ENCODE measurements at regions not wholly inside any gene's neighbourhood (a gene's known extent, or its start where the extent isn't known, plus 50 kb on each side); places are given as distances from the start of the nearest gene placed in this dataset.

DNA sequence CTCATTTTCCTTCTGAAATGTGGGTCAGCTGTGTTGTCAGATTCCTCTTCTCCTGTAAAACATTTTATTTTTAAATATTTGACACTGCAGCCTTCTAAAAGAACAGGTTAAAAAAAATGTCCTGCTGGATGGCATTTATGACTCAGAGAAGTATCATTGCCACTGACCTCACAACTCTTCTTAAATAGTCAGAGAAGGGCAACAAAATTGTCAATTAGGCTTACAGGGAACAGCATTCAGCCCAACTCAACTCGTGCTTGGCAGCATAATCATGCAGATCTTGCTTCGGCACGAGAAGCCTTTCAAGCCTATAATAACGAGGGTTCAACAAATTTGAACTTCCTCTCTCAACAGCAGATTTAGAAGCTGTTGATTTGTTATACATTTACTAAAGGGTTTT, 296.7 kb upstream of the DACH1 start:
- no peak overlapping the region for H2BK15ac ChIP-seq (ENCODE audit: low read length)
- H3K4me3 ChIP-seq (ENCODE audit: low read length in 2 of 2) = no peak overlapping the region
- no peak overlapping the region for H3K9ac ChIP-seq (ENCODE audit: low read depth, low read length, poor library complexity)
- no CpG with 5 or more reads among the region's 4 CpGs for WGBS, 2 donors (ENCODE audit: extremely low coverage in 2 of 2, insufficient read length in 2 of 2, insufficient replicate concordance in 1 of 2)
- H2BK120ac ChIP-seq (ENCODE audit: low read depth, low read length) = no peak overlapping the region
- H3K9me3 ChIP-seq (replicated peaks in 1 of 2; ENCODE audit: control insufficient read depth in 2 of 2, insufficient read depth in 1 of 2, low read depth in 1 of 2, low read length in 2 of 2) = peaks cover 0 to under 1% of the 10 kb centered on the region in 2 donors
- H3K27ac ChIP-seq (replicated peaks; ENCODE audit: low read length) = no peak overlapping the region
- no peak overlapping the region for H2BK5ac ChIP-seq (ENCODE audit: low read length)
- H2AK5ac ChIP-seq (ENCODE audit: low read depth, low read length) = no peak overlapping the region
- no peak overlapping the region for H2BK12ac ChIP-seq (ENCODE audit: low read length)
- H3K23ac ChIP-seq (ENCODE audit: low read depth, low read length, poor library complexity) = no peak overlapping the region
- no peak overlapping the region for H4K91ac ChIP-seq (ENCODE audit: low read depth, low read length, poor library complexity)
- no peaks in the 10 kb centered on the region for H3K27me3 ChIP-seq (ENCODE audit: control insufficient read depth in 3 of 3, insufficient read depth in 3 of 3, low read depth in 1 of 3, low read length in 3 of 3)
- no peak overlapping the region for H3K18ac ChIP-seq (ENCODE audit: low read length)
- H3K79me1 ChIP-seq (ENCODE audit: low read depth, low read length) = no peaks in the 10 kb centered on the region
- no peak overlapping the region for H4K8ac ChIP-seq (ENCODE audit: low read depth, low read length)
- no peak overlapping the region for H3K4ac ChIP-seq (ENCODE audit: low read length)
- no peak overlapping the region for H2AFZ ChIP-seq (ENCODE audit: low read length)
- H3K4me2 ChIP-seq (ENCODE audit: insufficient read depth, low read length, poor library complexity, severe bottlenecking) = no peak overlapping the region
- H3K14ac ChIP-seq (ENCODE audit: low read length) = no peak overlapping the region
- no peaks in the 10 kb centered on the region for H3K36me3 ChIP-seq (replicated peaks in 1 of 2; ENCODE audit: control insufficient read depth in 2 of 2, insufficient read depth in 2 of 2, low read length in 2 of 2)
- peaks cover 0 to 2% of the 10 kb centered on the region in 2 donors for H3K4me1 ChIP-seq (ENCODE audit: control insufficient read depth in 2 of 2, insufficient read depth in 1 of 2, low read depth in 1 of 2, low read length in 2 of 2)
- peak; percentile 8 for DNase-seq (ENCODE audit: low spot score)

DNA sequence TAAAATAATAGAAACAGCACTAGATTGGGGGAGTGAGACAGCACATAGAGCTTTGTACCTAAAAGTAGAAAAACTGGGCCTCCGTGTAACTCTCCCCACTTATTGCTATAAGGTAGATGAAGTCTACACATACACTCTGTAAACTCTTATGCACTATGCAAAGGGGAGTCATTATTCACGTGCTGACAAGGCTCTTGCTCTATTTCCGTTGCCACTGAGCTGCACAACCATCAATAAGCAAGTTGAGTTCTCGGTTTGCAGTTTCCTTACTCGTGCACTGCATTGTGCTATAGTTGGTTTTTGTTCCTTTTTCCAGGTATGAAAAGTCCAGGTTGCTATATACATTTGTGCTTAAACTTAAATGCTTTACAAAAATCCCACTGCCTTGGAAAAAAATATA, 294.0 kb upstream of the DACH1 start:
- WGBS, 2 donors (ENCODE audit: extremely low coverage in 2 of 2, insufficient read length in 2 of 2, insufficient replicate concordance in 1 of 2) = no CpG with 5 or more reads among the region's 5 CpGs
- no peak overlapping the region for H3K4me2 ChIP-seq (ENCODE audit: insufficient read depth, low read length, poor library complexity, severe bottlenecking)

DNA sequence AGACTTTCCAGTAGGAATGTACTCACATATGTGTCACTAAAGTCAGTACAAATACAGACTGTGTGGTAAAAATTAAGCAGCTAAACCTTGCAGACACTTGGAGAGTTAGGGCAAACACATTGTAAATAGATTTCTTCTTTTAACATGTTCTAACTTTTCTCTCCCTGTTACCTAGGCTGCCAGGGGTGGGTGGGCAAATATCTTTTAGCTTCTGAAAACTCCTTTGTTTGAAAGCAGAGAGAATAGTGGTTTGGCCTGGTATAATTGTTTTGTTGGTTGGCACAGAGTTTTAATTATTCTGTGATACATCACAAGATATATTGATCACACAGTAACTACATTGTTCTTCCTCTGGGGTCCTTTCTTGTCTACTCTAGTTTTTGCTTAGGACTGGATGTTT, 289.8 kb upstream of the DACH1 start:
- Histone ChIP-seq H3K27me3 (ENCODE audit: control insufficient read depth in 3 of 3, insufficient read depth in 3 of 3, low read depth in 1 of 3, low read length in 3 of 3) (no peaks in the 10 kb centered on the region), H3K4me3 (ENCODE audit: low read length in 2 of 2) (no peak overlapping the region), H3K4me2 (ENCODE audit: insufficient read depth, low read length, poor library complexity, severe bottlenecking) (no peak overlapping the region), H2AFZ (ENCODE audit: low read length) (peak overlapping the region; percentile 63), H4K91ac (ENCODE audit: low read depth, low read length, poor library complexity) (no peak overlapping the region), H3K79me1 (ENCODE audit: low read depth, low read length) (no peaks in the 10 kb centered on the region), H2BK12ac (ENCODE audit: low read length) (no peak overlapping the region), H3K9ac (ENCODE audit: low read depth, low read length, poor library complexity) (no peak overlapping the region), H2BK15ac (ENCODE audit: low read length) (no peak overlapping the region), H3K9me3 (replicated peaks in 1 of 2; ENCODE audit: control insufficient read depth in 2 of 2, insufficient read depth in 1 of 2, low read depth in 1 of 2, low read length in 2 of 2) (peaks cover 1 to 4% of the 10 kb centered on the region in 2 donors), H2AK5ac (ENCODE audit: low read depth, low read length) (no peak overlapping the region), H3K4me1 (ENCODE audit: control insufficient read depth in 2 of 2, insufficient read depth in 1 of 2, low read depth in 1 of 2, low read length in 2 of 2) (peaks cover 0 to 4% of the 10 kb centered on the region in 2 donors), H3K23ac (ENCODE audit: low read depth, low read length, poor library complexity) (no peak overlapping the region), H3K4ac (ENCODE audit: low read length) (no peak overlapping the region), H3K27ac (replicated peaks; ENCODE audit: low read length) (no peak overlapping the region), H3K36me3 (replicated peaks in 1 of 2; ENCODE audit: control insufficient read depth in 2 of 2, insufficient read depth in 2 of 2, low read length in 2 of 2) (no peaks in the 10 kb centered on the region), H3K18ac (ENCODE audit: low read length) (no peak overlapping the region), H3K14ac (ENCODE audit: low read length) (no peak overlapping the region), H4K8ac (ENCODE audit: low read depth, low read length) (no peak overlapping the region), H2BK5ac (ENCODE audit: low read length) (no peak overlapping the region), H2BK120ac (ENCODE audit: low read depth, low read length) (no peak overlapping the region)
- no peak for DNase-seq (ENCODE audit: low spot score)

More for the DNA sequence above, 294.0 kb upstream of the DACH1 start:
- no peak overlapping the region for H3K23ac ChIP-seq (ENCODE audit: low read depth, low read length, poor library complexity)
- H4K8ac ChIP-seq (ENCODE audit: low read depth, low read length) = no peak overlapping the region
- no peaks in the 10 kb centered on the region for H3K36me3 ChIP-seq (replicated peaks in 1 of 2; ENCODE audit: control insufficient read depth in 2 of 2, insufficient read depth in 2 of 2, low read length in 2 of 2)
- H2AK5ac ChIP-seq (ENCODE audit: low read depth, low read length) = no peak overlapping the region
- H2AFZ ChIP-seq (ENCODE audit: low read length) = no peak overlapping the region
- H3K9me3 ChIP-seq (replicated peaks in 1 of 2; ENCODE audit: control insufficient read depth in 2 of 2, insufficient read depth in 1 of 2, low read depth in 1 of 2, low read length in 2 of 2) = peaks cover 1 to 4% of the 10 kb centered on the region in 2 donors
- no peak overlapping the region for H2BK120ac ChIP-seq (ENCODE audit: low read depth, low read length)
- no peaks in the 10 kb centered on the region for H3K79me1 ChIP-seq (ENCODE audit: low read depth, low read length)
- no peak overlapping the region for H3K4ac ChIP-seq (ENCODE audit: low read length)
- H3K4me3 ChIP-seq (ENCODE audit: low read length in 2 of 2) = no peak overlapping the region
- H2BK5ac ChIP-seq (ENCODE audit: low read length) = no peak overlapping the region
- no peak overlapping the region for H2BK12ac ChIP-seq (ENCODE audit: low read length)
- H3K27ac ChIP-seq (replicated peaks; ENCODE audit: low read length) = no peak overlapping the region
- peaks cover 2 to 4% of the 10 kb centered on the region in 2 donors for H3K4me1 ChIP-seq (ENCODE audit: control insufficient read depth in 2 of 2, insufficient read depth in 1 of 2, low read depth in 1 of 2, low read length in 2 of 2)
- no peak for DNase-seq (ENCODE audit: low spot score)
- no peak overlapping the region for H2BK15ac ChIP-seq (ENCODE audit: low read length)
- no peak overlapping the region for H4K91ac ChIP-seq (ENCODE audit: low read depth, low read length, poor library complexity)
- H3K9ac ChIP-seq (ENCODE audit: low read depth, low read length, poor library complexity) = no peak overlapping the region
- no peak overlapping the region for H3K14ac ChIP-seq (ENCODE audit: low read length)
- no peak overlapping the region for H3K18ac ChIP-seq (ENCODE audit: low read length)
- no peaks in the 10 kb centered on the region for H3K27me3 ChIP-seq (ENCODE audit: control insufficient read depth in 3 of 3, insufficient read depth in 3 of 3, low read depth in 1 of 3, low read length in 3 of 3)

DNA sequence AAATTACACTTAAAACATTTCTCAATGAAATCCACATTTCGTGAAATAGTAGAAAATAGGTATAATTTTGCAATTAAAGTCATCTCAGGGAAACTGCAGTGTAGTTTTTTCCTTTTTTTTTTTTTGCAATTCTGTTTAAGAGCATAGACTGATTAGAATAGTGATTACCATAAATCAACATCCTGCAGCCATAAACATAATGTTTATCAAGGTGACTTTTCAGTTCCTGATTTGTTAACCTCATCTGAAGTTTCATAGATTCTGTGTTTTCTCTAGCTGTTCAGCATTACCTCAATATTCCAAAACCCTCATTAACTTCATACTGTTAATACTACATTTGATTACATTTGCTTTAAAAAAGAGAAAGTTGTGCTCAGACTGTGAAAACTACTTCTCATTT, 286.3 kb upstream of the DACH1 start:
- WGBS, 2 donors (ENCODE audit: extremely low coverage in 2 of 2, insufficient read length in 2 of 2, insufficient replicate concordance in 1 of 2) = no CpG with 5 or more reads among the region's 1 CpG
- no peak overlapping the region for H3K14ac ChIP-seq (ENCODE audit: low read length)

More for the DNA sequence above, 286.3 kb upstream of the DACH1 start:
- H3K27me3 ChIP-seq (ENCODE audit: control insufficient read depth in 3 of 3, insufficient read depth in 3 of 3, low read depth in 1 of 3, low read length in 3 of 3) = no peaks in the 10 kb centered on the region
- no peak overlapping the region for H3K18ac ChIP-seq (ENCODE audit: low read length)
- H4K8ac ChIP-seq (ENCODE audit: low read depth, low read length) = no peak overlapping the region
- peaks cover 0 to under 1% of the 10 kb centered on the region in 2 donors for H3K9me3 ChIP-seq (replicated peaks in 1 of 2; ENCODE audit: control insufficient read depth in 2 of 2, insufficient read depth in 1 of 2, low read depth in 1 of 2, low read length in 2 of 2)
- no peak overlapping the region for H3K4ac ChIP-seq (ENCODE audit: low read length)
- no peak overlapping the region for H2AK5ac ChIP-seq (ENCODE audit: low read depth, low read length)
- no peak overlapping the region for H2BK15ac ChIP-seq (ENCODE audit: low read length)
- H3K4me2 ChIP-seq (ENCODE audit: insufficient read depth, low read length, poor library complexity, severe bottlenecking) = no peak overlapping the region
- H2BK120ac ChIP-seq (ENCODE audit: low read depth, low read length) = no peak overlapping the region
- H2BK12ac ChIP-seq (ENCODE audit: low read length) = no peak overlapping the region
- H2BK5ac ChIP-seq (ENCODE audit: low read length) = no peak overlapping the region
- H4K91ac ChIP-seq (ENCODE audit: low read depth, low read length, poor library complexity) = no peak overlapping the region
- no peak overlapping the region for H3K9ac ChIP-seq (ENCODE audit: low read depth, low read length, poor library complexity)
- DNase-seq (ENCODE audit: low spot score) = no peak
- no peaks in the 10 kb centered on the region for H3K79me1 ChIP-seq (ENCODE audit: low read depth, low read length)
- H2AFZ ChIP-seq (ENCODE audit: low read length) = no peak overlapping the region
- H3K23ac ChIP-seq (ENCODE audit: low read depth, low read length, poor library complexity) = no peak overlapping the region
- H3K4me1 ChIP-seq (ENCODE audit: control insufficient read depth in 2 of 2, insufficient read depth in 1 of 2, low read depth in 1 of 2, low read length in 2 of 2) = peaks cover 0 to 4% of the 10 kb centered on the region in 2 donors
- H3K4me3 ChIP-seq (ENCODE audit: low read length in 2 of 2) = no peak overlapping the region
- H3K27ac ChIP-seq (replicated peaks; ENCODE audit: low read length) = no peak overlapping the region
- H3K36me3 ChIP-seq (replicated peaks in 1 of 2; ENCODE audit: control insufficient read depth in 2 of 2, insufficient read depth in 2 of 2, low read length in 2 of 2) = no peaks in the 10 kb centered on the region

Data from neuronal stem cell (in vitro differentiated cells).